ENCODE measurements at regions not wholly inside any gene's neighbourhood (a gene's known extent, or its start where the extent isn't known, plus 50 kb on each side); places are given as distances from the start of the nearest gene placed in this dataset.

- no TSS peak for BruUV-seq (replicated peaks)
- CTCF ChIA-PET (ENCODE audit: unreplicated experiment): no interaction called here
- H3K36me3 ChIP-seq (ENCODE audit: insufficient read depth, low read length): no peaks in the 10 kb centered on the region
- H2AFZ ChIP-seq (ENCODE audit: low read length): no peak overlapping the region
- no peaks in the 10 kb centered on the region for H3K79me2 ChIP-seq (ENCODE audit: insufficient read depth, low read depth, low read length)
- no peaks in the 10 kb centered on the region for H4K20me1 ChIP-seq (ENCODE audit: insufficient read depth, low read length)
- TF ChIP-seq EZH2phosphoT487 (IDR thresholded peaks at IDR 0.05; ENCODE audit: borderline replicate concordance, low read depth, low read length): no peak
- no peak for TF ChIP-seq CTCF (conservative IDR thresholded peaks at IDR 0.05; ENCODE audit: low read length)
- H3K4me3 ChIP-seq (ENCODE audit: low read depth, low read length, poor library complexity, severe bottlenecking): no peak overlapping the region
- H3K4me1 ChIP-seq (ENCODE audit: insufficient read depth, low read length, poor library complexity, severe bottlenecking): no peaks in the 10 kb centered on the region
- intact Hi-C loops (cut with micrococcal nuclease; ENCODE audit: unreplicated experiment): no loop called here
- H3K27ac ChIP-seq (ENCODE audit: low read depth, low read length, poor library complexity, severe bottlenecking): no peak overlapping the region
- H3K4me2 ChIP-seq (ENCODE audit: low read length): no peak overlapping the region
- no peaks in the 10 kb centered on the region for H3K9me2 ChIP-seq (ENCODE audit: insufficient read depth, low read length)
- no peaks in the 10 kb centered on the region for H3K9me3 ChIP-seq (ENCODE audit: low read length)
- DNase-seq (ENCODE audit: low spot score): no peak
- POLR2A ChIA-PET: no interaction called here
Measured at GRCh38 chr3:78516437-78516836, 1251.4 kb downstream of the ROBO1 start.

- Histone ChIP-seq H3K9me3 (ENCODE audit: low read length) (no peaks in the 10 kb centered on the region), H3K36me3 (ENCODE audit: insufficient read depth, low read length) (no peaks in the 10 kb centered on the region), H3K4me2 (ENCODE audit: low read length) (no peak overlapping the region), H4K20me1 (ENCODE audit: insufficient read depth, low read length) (no peaks in the 10 kb centered on the region), H3K79me2 (ENCODE audit: insufficient read depth, low read depth, low read length) (no peaks in the 10 kb centered on the region), H2AFZ (ENCODE audit: low read length) (no peak overlapping the region), H3K27ac (ENCODE audit: low read depth, low read length, poor library complexity, severe bottlenecking) (no peak overlapping the region), H3K9me2 (ENCODE audit: insufficient read depth, low read length) (no peaks in the 10 kb centered on the region), H3K4me1 (ENCODE audit: insufficient read depth, low read length, poor library complexity, severe bottlenecking) (no peaks in the 10 kb centered on the region), H3K4me3 (ENCODE audit: low read depth, low read length, poor library complexity, severe bottlenecking) (no peak overlapping the region)
- intact Hi-C loops (cut with micrococcal nuclease; ENCODE audit: unreplicated experiment): no loop called here
- BruUV-seq (replicated peaks): no TSS peak
- no peak for TF ChIP-seq CTCF (conservative IDR thresholded peaks at IDR 0.05; ENCODE audit: low read length)
- no peak for TF ChIP-seq EZH2phosphoT487 (IDR thresholded peaks at IDR 0.05; ENCODE audit: borderline replicate concordance, low read depth, low read length)
- ChIA-PET POLR2A (interaction anchor here (0.6 to 0.7 kb wide), 2 partner anchors 116 to 444 kb away, joined by 4 read pairs; no protein-coding TSS in a partner anchor), CTCF (ENCODE audit: unreplicated experiment) (no interaction called here)
- DNase-seq (ENCODE audit: low spot score): no peak
Measured at GRCh38 chr3:78516937-78517336, 1250.9 kb downstream of the ROBO1 start.

- no peak for DNase-seq (ENCODE audit: low spot score)
- Histone ChIP-seq H3K79me2 (ENCODE audit: insufficient read depth, low read depth, low read length) (no peaks in the 10 kb centered on the region), H3K27ac (ENCODE audit: low read depth, low read length, poor library complexity, severe bottlenecking) (no peak overlapping the region), H3K36me3 (ENCODE audit: insufficient read depth, low read length) (no peaks in the 10 kb centered on the region), H3K9me2 (ENCODE audit: insufficient read depth, low read length) (no peaks in the 10 kb centered on the region), H3K4me2 (ENCODE audit: low read length) (no peak overlapping the region), H2AFZ (ENCODE audit: low read length) (no peak overlapping the region), H3K9me3 (ENCODE audit: low read length) (no peaks in the 10 kb centered on the region), H4K20me1 (ENCODE audit: insufficient read depth, low read length) (no peaks in the 10 kb centered on the region), H3K4me1 (ENCODE audit: insufficient read depth, low read length, poor library complexity, severe bottlenecking) (no peaks in the 10 kb centered on the region), H3K4me3 (ENCODE audit: low read depth, low read length, poor library complexity, severe bottlenecking) (no peak overlapping the region)
- intact Hi-C loops (cut with micrococcal nuclease; ENCODE audit: unreplicated experiment): no loop called here
- no TSS peak for BruUV-seq (replicated peaks)
- TF ChIP-seq CTCF (conservative IDR thresholded peaks at IDR 0.05; ENCODE audit: low read length) (no peak), EZH2phosphoT487 (IDR thresholded peaks at IDR 0.05; ENCODE audit: borderline replicate concordance, low read depth, low read length) (no peak)
- POLR2A ChIA-PET: no interaction called here
- CTCF ChIA-PET (ENCODE audit: unreplicated experiment): no interaction called here
Measured at GRCh38 chr3:78517965-78518364, 1249.8 kb downstream of the ROBO1 start.
